ENCODE measurements at regions not wholly inside any gene's neighbourhood (a gene's known extent, or its start where the extent isn't known, plus 50 kb on each side); places are given as distances from the start of the nearest gene placed in this dataset.
"Not testable (repeated sequence)": the region's sequence is repeated elsewhere in the genome, so short reads cannot be mapped to it uniquely, and the experiment has no call there.

DNA sequence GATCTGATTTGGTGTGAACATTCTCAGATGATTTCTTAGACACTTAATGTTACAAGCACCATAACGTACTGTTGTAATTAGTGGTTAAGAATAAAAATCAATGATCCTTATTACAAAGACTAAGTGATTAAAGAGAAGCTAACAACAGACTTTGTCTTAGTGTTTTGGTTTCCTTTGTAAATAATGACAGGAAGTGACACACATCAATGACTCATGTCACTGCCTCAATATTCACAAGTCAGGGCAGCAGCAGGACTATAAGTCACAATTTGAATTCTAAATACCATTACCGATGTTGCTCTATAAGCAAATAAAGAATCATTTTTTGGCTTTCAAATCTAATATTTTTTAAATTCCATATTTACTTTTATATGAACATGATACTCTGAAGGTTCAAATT, 115.8 kb upstream of the FAT4 start:
- H3K27me3 Mint-ChIP-seq (ENCODE audit: low read depth): no peaks in the 10 kb centered on the region
- no peak overlapping the region for H3K27ac Mint-ChIP-seq (ENCODE audit: unreplicated experiment)
- no peaks in the 10 kb centered on the region for H3K4me1 Mint-ChIP-seq (ENCODE audit: low read depth)
- no peaks in the 10 kb centered on the region for H3K36me3 Mint-ChIP-seq (ENCODE audit: low read depth)
- TF ChIP-seq, protein P1, sequence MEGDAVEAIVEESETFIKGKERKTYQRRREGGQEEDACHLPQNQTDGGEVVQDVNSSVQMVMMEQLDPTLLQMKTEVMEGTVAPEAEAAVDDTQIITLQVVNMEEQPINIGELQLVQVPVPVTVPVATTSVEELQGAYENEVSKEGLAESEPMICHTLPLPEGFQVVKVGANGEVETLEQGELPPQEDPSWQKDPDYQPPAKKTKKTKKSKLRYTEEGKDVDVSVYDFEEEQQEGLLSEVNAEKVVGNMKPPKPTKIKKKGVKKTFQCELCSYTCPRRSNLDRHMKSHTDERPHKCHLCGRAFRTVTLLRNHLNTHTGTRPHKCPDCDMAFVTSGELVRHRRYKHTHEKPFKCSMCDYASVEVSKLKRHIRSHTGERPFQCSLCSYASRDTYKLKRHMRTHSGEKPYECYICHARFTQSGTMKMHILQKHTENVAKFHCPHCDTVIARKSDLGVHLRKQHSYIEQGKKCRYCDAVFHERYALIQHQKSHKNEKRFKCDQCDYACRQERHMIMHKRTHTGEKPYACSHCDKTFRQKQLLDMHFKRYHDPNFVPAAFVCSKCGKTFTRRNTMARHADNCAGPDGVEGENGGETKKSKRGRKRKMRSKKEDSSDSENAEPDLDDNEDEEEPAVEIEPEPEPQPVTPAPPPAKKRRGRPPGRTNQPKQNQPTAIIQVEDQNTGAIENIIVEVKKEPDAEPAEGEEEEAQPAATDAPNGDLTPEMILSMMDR (IDR thresholded peaks at IDR 0.05): no peak
- H3K4me3 Mint-ChIP-seq (ENCODE audit: unreplicated experiment): no peak overlapping the region
- DNase-seq (ENCODE audit: low spot score): no peak
- no peaks in the 10 kb centered on the region for H3K9me3 Mint-ChIP-seq (ENCODE audit: low read depth)

DNA sequence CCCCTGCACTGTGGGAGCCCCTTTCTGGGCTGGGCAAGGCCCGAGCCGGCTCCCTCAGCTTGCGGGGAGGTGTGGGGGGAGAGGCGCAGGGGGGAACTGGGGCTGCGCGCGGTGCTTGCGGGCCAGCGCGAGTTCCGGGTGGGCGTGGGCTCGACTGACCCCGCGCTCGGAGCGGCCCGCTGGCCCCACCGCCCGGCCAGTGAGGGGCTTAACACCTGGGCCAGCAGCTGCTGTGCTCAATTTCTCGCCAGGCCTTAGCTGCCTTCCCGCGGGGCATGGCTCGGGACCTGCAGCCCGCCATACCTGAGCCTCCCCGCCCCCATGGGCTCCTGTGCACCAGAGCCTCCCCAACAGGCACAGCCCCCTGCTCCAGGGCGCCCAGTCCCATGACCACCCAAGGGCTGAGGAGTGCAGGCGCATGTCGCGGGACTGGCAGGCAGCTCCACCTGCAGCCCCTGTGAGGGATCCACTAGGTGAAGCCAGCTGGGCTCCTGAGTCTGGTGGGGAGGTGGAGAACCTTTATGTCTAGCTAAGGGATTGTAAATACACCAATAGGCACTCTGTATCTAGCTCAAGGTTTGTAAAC, 122.8 kb upstream of the FAT4 start:
- H3K36me3 Mint-ChIP-seq (ENCODE audit: low read depth); H3K27ac Mint-ChIP-seq (ENCODE audit: unreplicated experiment); DNase-seq (ENCODE audit: low spot score); H3K9me3 Mint-ChIP-seq (ENCODE audit: low read depth); H3K27me3 Mint-ChIP-seq (ENCODE audit: low read depth); H3K4me3 Mint-ChIP-seq (ENCODE audit: unreplicated experiment): not testable (repeated sequence)
- H3K4me1 Mint-ChIP-seq (ENCODE audit: low read depth): peaks cover 10% of the 10 kb centered on the region

DNA sequence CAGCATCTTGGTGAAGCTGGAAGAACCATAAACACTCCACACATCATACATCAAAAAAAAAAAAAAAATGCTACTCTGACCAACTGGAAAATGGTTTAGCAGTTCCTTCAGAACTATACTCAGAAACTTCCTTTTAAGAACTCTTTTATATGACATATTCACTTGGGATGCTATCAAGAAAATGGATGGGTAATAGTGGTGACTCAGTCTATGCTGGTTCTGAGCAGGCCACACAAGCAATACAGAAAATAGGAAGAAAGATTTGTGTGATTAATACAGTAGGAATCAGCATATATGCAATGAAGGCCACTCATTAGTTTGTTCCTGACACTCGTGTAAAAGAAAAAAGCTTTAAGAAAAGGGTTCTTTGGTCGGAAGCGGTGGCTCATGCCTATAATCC, 123.5 kb upstream of the FAT4 start:
- Mint-ChIP-seq H3K27ac (ENCODE audit: unreplicated experiment) (no peak overlapping the region), H3K4me1 (ENCODE audit: low read depth) (peaks cover 14% of the 10 kb centered on the region), H3K36me3 (ENCODE audit: low read depth) (no peaks in the 10 kb centered on the region), H3K9me3 (ENCODE audit: low read depth) (no peaks in the 10 kb centered on the region), H3K27me3 (ENCODE audit: low read depth) (no peaks in the 10 kb centered on the region), H3K4me3 (ENCODE audit: unreplicated experiment) (no peak overlapping the region)
- TF ChIP-seq, protein P1 (IDR thresholded peaks at IDR 0.05): no peak
- no peak for DNase-seq (ENCODE audit: low spot score)

DNA sequence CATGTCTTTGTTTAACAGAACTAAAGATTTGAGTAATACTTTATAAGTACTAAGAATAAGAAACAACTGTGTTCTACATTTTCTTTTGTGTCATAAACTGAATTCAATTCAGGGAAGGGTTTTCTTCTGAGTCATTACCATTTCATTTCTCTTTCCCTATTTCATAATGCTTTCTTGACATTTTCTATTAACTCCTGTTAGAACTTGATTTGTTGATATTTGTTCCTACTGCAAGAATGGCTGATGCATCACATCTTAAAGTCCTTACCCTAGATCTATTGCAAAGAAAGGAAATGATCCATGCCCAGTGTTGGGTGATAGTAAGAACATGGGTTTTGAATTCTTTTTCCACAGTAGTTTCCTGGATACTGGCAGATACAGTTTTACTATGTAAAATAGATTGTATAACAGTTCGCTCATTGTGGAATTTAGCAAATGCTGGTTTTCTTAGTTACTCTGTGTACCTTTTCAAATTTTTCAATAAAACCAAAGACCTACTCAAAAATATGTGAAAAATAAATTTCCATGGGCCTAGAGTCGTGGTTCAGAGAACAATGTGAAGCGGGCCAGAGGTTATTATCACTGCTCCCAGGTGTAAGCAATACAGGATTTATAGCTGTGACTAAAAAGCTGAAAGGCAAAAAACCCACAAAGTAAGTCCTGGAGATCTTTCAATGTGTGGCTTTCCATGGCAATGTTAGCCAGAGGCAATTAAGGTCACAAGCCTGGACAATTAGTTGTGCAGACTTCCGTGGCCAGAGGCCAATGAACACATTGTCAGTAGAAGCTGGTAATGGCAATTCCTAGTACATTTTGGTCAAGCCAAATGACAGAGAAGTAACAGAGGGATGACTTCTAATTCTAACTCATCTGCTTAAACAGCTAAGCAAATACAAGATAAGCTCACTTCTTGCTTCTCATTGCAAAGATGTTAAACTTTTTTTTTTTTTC, 127.3 kb upstream of the FAT4 start:
- H3K36me3 Mint-ChIP-seq (ENCODE audit: low read depth): no peaks in the 10 kb centered on the region

DNA sequence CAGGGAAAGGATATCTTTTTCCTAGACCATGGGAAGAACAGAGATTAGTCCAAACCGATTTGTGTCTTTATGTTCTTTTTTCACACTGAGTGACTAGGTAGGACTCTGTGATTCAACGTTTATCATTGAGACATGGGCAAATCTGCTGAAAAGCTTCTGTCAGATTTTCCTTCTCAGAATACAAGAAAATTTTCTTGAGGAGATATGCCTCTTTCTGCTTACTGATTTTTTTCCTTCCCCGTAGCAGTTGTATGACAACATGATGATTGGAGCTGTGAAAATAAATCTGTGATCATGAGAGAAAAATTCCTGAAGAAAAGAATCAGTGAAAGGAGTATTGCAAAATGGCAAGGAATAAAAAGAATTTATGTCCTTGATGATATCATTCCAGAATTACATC, 130.6 kb upstream of the FAT4 start:
- Mint-ChIP-seq H3K36me3 (ENCODE audit: low read depth) (no peaks in the 10 kb centered on the region), H3K27ac (ENCODE audit: unreplicated experiment) (no peak overlapping the region), H3K4me1 (ENCODE audit: low read depth) (peaks cover 16% of the 10 kb centered on the region), H3K9me3 (ENCODE audit: low read depth) (peaks cover 6% of the 10 kb centered on the region), H3K4me3 (ENCODE audit: unreplicated experiment) (no peak overlapping the region), H3K27me3 (ENCODE audit: low read depth) (no peaks in the 10 kb centered on the region)
- DNase-seq (ENCODE audit: low spot score): no peak
- TF ChIP-seq, protein P1 (IDR thresholded peaks at IDR 0.05): no peak

More for the DNA sequence above, 127.3 kb upstream of the FAT4 start:
- no peaks in the 10 kb centered on the region for H3K9me3 Mint-ChIP-seq (ENCODE audit: low read depth)
- no peak overlapping the region for H3K4me3 Mint-ChIP-seq (ENCODE audit: unreplicated experiment)
- H3K27me3 Mint-ChIP-seq (ENCODE audit: low read depth): no peaks in the 10 kb centered on the region
- TF ChIP-seq, protein P1 (IDR thresholded peaks at IDR 0.05): no peak
- peaks cover 14% of the 10 kb centered on the region for H3K4me1 Mint-ChIP-seq (ENCODE audit: low read depth)
- no peak for DNase-seq (ENCODE audit: low spot score)
- H3K27ac Mint-ChIP-seq (ENCODE audit: unreplicated experiment): no peak overlapping the region
